ENCODE measurements at regions not wholly inside any gene's neighbourhood (a gene's known extent, or its start where the extent isn't known, plus 50 kb on each side); places are given as distances from the start of the nearest gene placed in this dataset.
"Not testable (repeated sequence)": the region's sequence is repeated elsewhere in the genome, so short reads cannot be mapped to it uniquely, and the experiment has no call there.

DNA sequence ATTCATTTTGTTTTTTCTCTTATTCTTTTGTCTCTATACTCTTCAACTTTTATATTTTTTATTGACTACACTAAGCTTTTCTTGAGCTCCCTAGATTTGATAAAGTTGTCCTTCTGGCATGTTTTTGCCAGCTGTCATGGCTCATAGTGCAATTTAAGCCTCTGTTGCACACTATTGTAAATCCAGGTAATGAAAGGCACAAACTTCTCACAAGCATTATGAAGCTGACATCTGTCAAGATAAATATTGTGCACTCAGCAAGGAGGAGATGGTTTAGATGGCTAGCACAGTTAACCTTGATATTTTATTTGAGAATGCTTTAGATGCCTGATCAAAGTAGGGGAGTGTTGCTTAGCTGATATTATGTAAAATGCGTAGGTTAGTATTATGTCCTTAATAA, 1280.9 kb downstream of the NSUN3 start:
- H3K4me1 ChIP-seq, result peaks cover 0 to 30% (median 5%) of the 10 kb centered on the region in 4 donors
- no peaks in the 10 kb centered on the region for H3K27me3 ChIP-seq
- peak overlapping the region; percentile 55 to 65 (median 62) for H3K27ac ChIP-seq
- in situ Hi-C loops (cut with MboI; ENCODE audit: low pct_ligation_motif_present in 1 of 4, low pct_unique_long_range_greater_than_20kb in 1 of 4, low sequenced_read_pairs in 3 of 4), result no loop called here
- TF ChIP-seq POLR2AphosphoS5 (IDR thresholded peaks at IDR 0.05) (no peak), POLR2A (IDR thresholded peaks at IDR 0.05) (no peak)
- TF ChIP-seq, protein P1, sequence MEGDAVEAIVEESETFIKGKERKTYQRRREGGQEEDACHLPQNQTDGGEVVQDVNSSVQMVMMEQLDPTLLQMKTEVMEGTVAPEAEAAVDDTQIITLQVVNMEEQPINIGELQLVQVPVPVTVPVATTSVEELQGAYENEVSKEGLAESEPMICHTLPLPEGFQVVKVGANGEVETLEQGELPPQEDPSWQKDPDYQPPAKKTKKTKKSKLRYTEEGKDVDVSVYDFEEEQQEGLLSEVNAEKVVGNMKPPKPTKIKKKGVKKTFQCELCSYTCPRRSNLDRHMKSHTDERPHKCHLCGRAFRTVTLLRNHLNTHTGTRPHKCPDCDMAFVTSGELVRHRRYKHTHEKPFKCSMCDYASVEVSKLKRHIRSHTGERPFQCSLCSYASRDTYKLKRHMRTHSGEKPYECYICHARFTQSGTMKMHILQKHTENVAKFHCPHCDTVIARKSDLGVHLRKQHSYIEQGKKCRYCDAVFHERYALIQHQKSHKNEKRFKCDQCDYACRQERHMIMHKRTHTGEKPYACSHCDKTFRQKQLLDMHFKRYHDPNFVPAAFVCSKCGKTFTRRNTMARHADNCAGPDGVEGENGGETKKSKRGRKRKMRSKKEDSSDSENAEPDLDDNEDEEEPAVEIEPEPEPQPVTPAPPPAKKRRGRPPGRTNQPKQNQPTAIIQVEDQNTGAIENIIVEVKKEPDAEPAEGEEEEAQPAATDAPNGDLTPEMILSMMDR (IDR thresholded peaks at IDR 0.05), result no peak
- DNase-seq, result no peak
- H3K36me3 ChIP-seq, result no peaks in the 10 kb centered on the region
- 98 to 100% methylated on average over 1 of the region's 1 CpG for WGBS, 2 donors (ENCODE audit: low coverage in 1 of 2)
- no peaks in the 10 kb centered on the region for H3K9me3 ChIP-seq
- intact Hi-C loops (cut with DNase I; ENCODE audit: low total_unique reads), result no loop called here
- H3K4me3 ChIP-seq, result no peak overlapping the region

DNA sequence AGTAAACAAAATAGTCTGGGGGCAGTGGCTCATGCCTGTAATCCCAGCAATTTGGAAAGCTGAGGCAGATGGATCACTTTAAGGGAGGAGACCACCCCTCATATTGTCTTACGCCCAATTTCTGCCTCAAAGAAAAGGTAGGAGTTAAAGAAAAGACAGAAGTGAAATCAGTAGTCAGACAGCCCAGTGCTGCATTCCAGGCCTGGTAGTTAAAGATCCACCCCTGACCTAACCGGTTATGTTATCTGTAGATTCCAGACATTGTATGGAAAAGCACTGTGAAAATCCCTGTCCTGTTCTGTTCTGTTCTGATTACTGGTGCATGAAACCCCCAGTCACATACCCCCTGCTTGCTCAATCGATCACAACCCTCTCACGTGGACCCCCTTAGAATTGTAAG, 1285.1 kb downstream of the NSUN3 start:
- intact Hi-C loops (cut with DNase I; ENCODE audit: low total_unique reads); H3K9me3 ChIP-seq; H3K27ac ChIP-seq; in situ Hi-C loops (cut with MboI; ENCODE audit: low pct_ligation_motif_present in 1 of 4, low pct_unique_long_range_greater_than_20kb in 1 of 4, low sequenced_read_pairs in 3 of 4); H3K4me3 ChIP-seq; H3K36me3 ChIP-seq; DNase-seq; H3K27me3 ChIP-seq: not testable (repeated sequence)
- H3K4me1 ChIP-seq, result peaks cover 0 to 11% (median under 1%) of the 10 kb centered on the region in 4 donors
- 50 to 62% methylated on average over 4 of the region's 4 CpGs for WGBS, 2 donors (ENCODE audit: low coverage in 1 of 2)

DNA sequence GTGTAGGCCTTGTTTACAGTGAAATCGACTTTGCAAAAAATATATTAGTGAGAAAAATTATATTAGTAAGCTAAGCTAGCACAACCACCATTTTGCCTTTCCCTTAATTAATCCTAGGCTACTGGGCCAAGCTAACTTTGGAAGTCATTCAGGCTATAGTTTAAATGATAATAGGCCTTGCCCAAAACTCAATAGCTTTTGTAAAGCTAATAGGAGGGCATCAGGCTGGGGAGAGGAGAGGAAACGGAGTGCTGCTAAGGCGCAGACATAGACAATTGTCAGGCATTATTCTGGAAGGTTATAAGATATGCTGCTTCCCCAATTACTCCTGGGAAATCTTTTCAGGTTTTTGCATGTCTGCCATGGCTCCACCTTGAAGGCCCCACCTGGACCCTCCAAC, 1286.0 kb downstream of the NSUN3 start:
- Histone ChIP-seq H3K27me3 (no peaks in the 10 kb centered on the region), H3K27ac (no peak overlapping the region), H3K4me1 (peaks cover 0 to 8% (median 0%) of the 10 kb centered on the region in 4 donors), H3K4me3 (no peak overlapping the region), H3K9me3 (no peaks in the 10 kb centered on the region), H3K36me3 (no peaks in the 10 kb centered on the region)
- 89 to 100% methylated on average over 3 of the region's 3 CpGs for WGBS, 2 donors (ENCODE audit: low coverage in 1 of 2)
- DNase-seq, result no peak
- in situ Hi-C loops (cut with MboI; ENCODE audit: low pct_ligation_motif_present in 1 of 4, low pct_unique_long_range_greater_than_20kb in 1 of 4, low sequenced_read_pairs in 3 of 4), result no loop called here
- intact Hi-C loops (cut with DNase I; ENCODE audit: low total_unique reads), result no loop called here
- no peak for TF ChIP-seq POLR2A (IDR thresholded peaks at IDR 0.05)
- no peak for TF ChIP-seq EP300 (IDR thresholded peaks at IDR 0.05; ENCODE audit: low read depth)
- TF ChIP-seq, protein P1 (IDR thresholded peaks at IDR 0.05), result no peak
- TF ChIP-seq POLR2AphosphoS5 (IDR thresholded peaks at IDR 0.05), result no peak

DNA sequence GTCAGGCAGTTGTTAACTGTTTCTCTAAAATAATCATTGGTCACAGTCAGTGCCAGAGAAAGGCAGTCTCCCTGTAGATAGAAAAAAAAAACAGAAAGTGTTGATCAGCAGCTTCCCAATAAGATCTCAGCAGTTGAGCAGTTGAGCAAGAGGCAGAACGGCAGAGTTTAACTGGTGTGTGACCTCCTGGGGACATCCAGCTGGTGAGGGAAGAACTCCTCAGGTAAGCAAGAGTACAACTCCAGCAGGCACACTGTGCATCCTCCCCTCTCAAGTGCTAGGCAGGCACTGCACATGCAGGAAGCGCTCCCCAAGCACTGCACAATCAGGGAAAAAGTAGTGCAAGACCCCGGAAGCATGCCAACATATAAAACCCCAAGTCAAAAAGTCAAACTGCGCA, 1287.2 kb downstream of the NSUN3 start:
- Histone ChIP-seq H3K4me1 (peaks cover 0 to 3% (median 0%) of the 10 kb centered on the region in 4 donors), H3K9me3 (no peaks in the 10 kb centered on the region), H3K36me3 (no peaks in the 10 kb centered on the region), H3K27ac (no peak overlapping the region), H3K4me3 (no peak overlapping the region), H3K27me3 (no peaks in the 10 kb centered on the region)
- DNase-seq, result no peak
- in situ Hi-C loops (cut with MboI; ENCODE audit: low pct_ligation_motif_present in 1 of 4, low pct_unique_long_range_greater_than_20kb in 1 of 4, low sequenced_read_pairs in 3 of 4) (no loop called here), intact Hi-C loops (cut with DNase I; ENCODE audit: low total_unique reads) (no loop called here)
- 83 to 84% methylated on average over 2 to 4 of the region's 4 CpGs for WGBS, 2 donors (ENCODE audit: low coverage in 1 of 2)
- no peak for TF ChIP-seq EP300 (IDR thresholded peaks at IDR 0.05; ENCODE audit: low read depth)
- TF ChIP-seq POLR2AphosphoS5 (IDR thresholded peaks at IDR 0.05), result no peak
- no peak for TF ChIP-seq POLR2A (IDR thresholded peaks at IDR 0.05)
- TF ChIP-seq, protein P1 (IDR thresholded peaks at IDR 0.05), result no peak

DNA sequence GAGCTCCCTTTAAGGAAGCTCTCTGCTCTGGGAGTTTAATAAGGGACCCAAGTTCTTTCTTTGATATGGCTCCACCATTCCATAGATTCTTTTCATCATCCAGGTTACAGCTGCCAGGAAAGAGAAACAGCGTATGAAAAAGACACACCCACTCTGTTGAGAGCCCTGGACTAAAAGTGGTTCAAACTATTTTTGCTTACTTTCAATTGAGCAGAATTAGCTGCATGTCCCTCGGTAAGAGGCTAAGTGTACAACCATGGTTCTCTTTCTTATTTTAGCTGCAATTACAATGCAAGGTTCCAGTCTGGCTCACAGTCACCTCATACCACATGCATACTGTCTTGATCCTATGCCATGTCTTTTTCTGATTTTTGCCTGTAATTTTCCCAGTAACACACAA, 1288.3 kb downstream of the NSUN3 start:
- H3K27me3 ChIP-seq, result no peaks in the 10 kb centered on the region
- no peaks in the 10 kb centered on the region for H3K36me3 ChIP-seq
- DNase-seq, result no peak
- in situ Hi-C loops (cut with MboI; ENCODE audit: low pct_ligation_motif_present in 1 of 4, low pct_unique_long_range_greater_than_20kb in 1 of 4, low sequenced_read_pairs in 3 of 4) (no loop called here), intact Hi-C loops (cut with DNase I; ENCODE audit: low total_unique reads) (no loop called here)
- H3K27ac ChIP-seq, result no peak overlapping the region
- H3K9me3 ChIP-seq, result no peaks in the 10 kb centered on the region
- peaks cover 0 to 3% (median 0%) of the 10 kb centered on the region in 4 donors for H3K4me1 ChIP-seq
- TF ChIP-seq POLR2A (IDR thresholded peaks at IDR 0.05) (no peak), EP300 (IDR thresholded peaks at IDR 0.05; ENCODE audit: low read depth) (no peak), POLR2AphosphoS5 (IDR thresholded peaks at IDR 0.05) (no peak)
- TF ChIP-seq, protein P1 (IDR thresholded peaks at IDR 0.05), result no peak
- no peak overlapping the region for H3K4me3 ChIP-seq
- WGBS, 2 donors (ENCODE audit: low coverage in 1 of 2), result 46 to 53% methylated on average over 2 of the region's 2 CpGs

Measured in transverse colon (tissue), 4 donors.